Panc1 (cell line): ENCODE measurements at regions not wholly inside any gene's neighbourhood (a gene's known extent, or its start where the extent isn't known, plus 50 kb on each side); places are given as distances from the start of the nearest gene placed in this dataset.

Experiments used
- ATAC-seq: fragments of 200-7000 bp; cut with Tn5 transposase; 2 replicates; pipeline ENCODE4 v1.9.1; 2020; ENCODE audit warnings: mild to moderate bottlenecking, moderate library complexity
- BruUV-seq: library from RNA; stranded (reverse); fragments of 400-500 nt; replicated peaks from 2 replicates; lab custom pipeline; 2021; lab: Mats Ljungman, UMichigan
- CTCF ChIA-PET: fragments of 300-600 bp; sonication (Branson Sonifier 250); formaldehyde crosslinking; loops from one replicate; lab custom pipeline; 2022; ENCODE audit warnings: antibody characterized with exemption; lab: Charles Lee
- POLR2A ChIA-PET: fragments of 300-600 bp; sonication (Branson Sonifier 250); formaldehyde crosslinking; loops from one replicate; lab custom pipeline; 2022; ENCODE audit warnings: antibody characterized with exemption; lab: Charles Lee
- DNase-seq: peaks from one replicate; pipeline ENCODE4 v3.0.0-alpha.2; 2010; ENCODE audit warnings: low read depth, low spot score
- H3K27ac ChIP-seq: 2 replicates; pipeline ENCODE4 v1.5.1; 2011; ENCODE audit warnings: mild to moderate bottlenecking, low read length, inconsistent platforms
- H3K27me3 ChIP-seq: fragments of 200-500 bp; sonication (Bioruptor generic); 2 replicates; pipeline ENCODE4 v1.6.0; 2014; ENCODE audit warnings: low read length, inconsistent platforms; ENCODE audit not compliant: control insufficient read depth, insufficient read depth
- H3K36me3 ChIP-seq: fragments of 200-500 bp; sonication (Bioruptor generic); 2 replicates; pipeline ENCODE4 v1.5.1; 2014; ENCODE audit warnings: inconsistent platforms, mild to moderate bottlenecking, low read length, moderate library complexity; ENCODE audit not compliant: control insufficient read depth, insufficient read depth
- H3K4me1 ChIP-seq: 2 replicates; pipeline ENCODE4 v1.5.1; 2011; ENCODE audit warnings: inconsistent platforms, mild to moderate bottlenecking, low read length, moderate library complexity; ENCODE audit not compliant: control insufficient read depth, insufficient read depth
- H3K4me3 ChIP-seq, 2 experiments: 2 replicates each; pipeline ENCODE4 v1.5.1; 2011 to 2012; ENCODE audit warnings: low read depth in 2 of 2, low read length in 2 of 2, mild to moderate bottlenecking in 2 of 2, inconsistent platforms in 1 of 2, moderate library complexity in 1 of 2
- H3K9me3 ChIP-seq: fragments of 200-500 bp; sonication (Bioruptor generic); 2 replicates; pipeline ENCODE4 v1.5.1; 2014; ENCODE audit warnings: low read depth, mild to moderate bottlenecking, inconsistent platforms, low read length, moderate library complexity; ENCODE audit not compliant: control insufficient read depth, insufficient read depth
- CTCF ChIP-seq: fragments of 450-650 bp; IDR thresholded peaks from 2 replicates; pipeline ENCODE4 v1.5.1; 2017; ENCODE audit warnings: mild to moderate bottlenecking
- POLR2AphosphoS5 ChIP-seq: IDR thresholded peaks from 2 replicates; pipeline ENCODE4 v1.6.1; 2012; ENCODE audit warnings: mild to moderate bottlenecking, low read depth, low read length, moderate library complexity
- REST ChIP-seq, 2 experiments: IDR thresholded peaks; 2 replicates each; pipeline ENCODE4 v1.6.1; 2011 to 2012; ENCODE audit warnings: low read depth in 2 of 2, control low read depth in 1 of 2, low read length in 1 of 2, mild to moderate bottlenecking in 1 of 2, moderate library complexity in 1 of 2; ENCODE audit not compliant: insufficient read depth in 1 of 2
- SIN3A ChIP-seq: IDR thresholded peaks from 2 replicates; pipeline ENCODE4 v1.6.1; 2012; ENCODE audit warnings: low read depth, mild to moderate bottlenecking, low read length, moderate library complexity, borderline replicate concordance; ENCODE audit not compliant: insufficient read depth
- TCF7L2 ChIP-seq: IDR thresholded peaks from 2 replicates; pipeline ENCODE4 v1.6.1; 2011; ENCODE audit warnings: mild to moderate bottlenecking, low read depth, low read length, inconsistent platforms
- in situ Hi-C: cut with HindIII; loops from 2 replicates; pipeline ENCODE4 v1.10.0; 2016; ENCODE audit warnings: low sequenced_read_pairs, low pct_unique_long_range_greater_than_20kb
- intact Hi-C: fragments of 100-400 bp; cut with micrococcal nuclease; formaldehyde crosslinking; loops from one replicate; pipeline ENCODE4 v1.10.0; 2022; ENCODE audit not compliant: unreplicated experiment

- no peak for TF ChIP-seq REST (IDR thresholded peaks at IDR 0.05; ENCODE audit: insufficient read depth in 1 of 2, low read depth in 2 of 2, low read length in 1 of 2)
- Histone ChIP-seq H3K27ac (peak overlapping the region; percentile 85), H3K27me3 (no peaks in the 10 kb centered on the region), H3K4me3 (no peak overlapping the region), H3K4me1 (peaks cover 18% of the 10 kb centered on the region), H3K9me3 (no peaks in the 10 kb centered on the region), H3K36me3 (no peaks in the 10 kb centered on the region)
- ChIA-PET POLR2A (no interaction called here), CTCF (interaction anchor here (1.2 kb wide), 1 partner anchor 18 kb away, joined by 3 read pairs; no protein-coding TSS in a partner anchor)
- in situ Hi-C loops = no loop called here
- intact Hi-C loops = no loop called here
- ATAC-seq = no peak; the same call in 1 of the 2 replicates
- no TSS peak for BruUV-seq
- no peak for DNase-seq
Observed at GRCh38 chr5:38790268-38790667, 55.5 kb upstream of the OSMR start.

- TF ChIP-seq SIN3A (no peak), REST (IDR thresholded peaks at IDR 0.05; ENCODE audit: insufficient read depth in 1 of 2, low read depth in 2 of 2, low read length in 1 of 2) (no peak), POLR2AphosphoS5 (no peak; the same call in 1 of the 2 replicates), TCF7L2 (peak; percentile 95)
- Histone ChIP-seq H3K27me3 (no peaks in the 10 kb centered on the region), H3K4me3 (no peak overlapping the region), H3K36me3 (no peaks in the 10 kb centered on the region), H3K9me3 (no peaks in the 10 kb centered on the region), H3K27ac (peak overlapping the region; percentile 85), H3K4me1 (peaks cover 18% of the 10 kb centered on the region)
- no peak for DNase-seq
- intact Hi-C loops (no loop called here), in situ Hi-C loops (no loop called here)
- peak; percentile 79 for ATAC-seq
- CTCF ChIA-PET = interaction anchor here (1.2 kb wide), 1 partner anchor 18 kb away, joined by 3 read pairs; no protein-coding TSS in a partner anchor
- no TSS peak for BruUV-seq
- POLR2A ChIA-PET = no interaction called here
Observed at GRCh38 chr5:38790891-38791290, 54.9 kb upstream of the OSMR start.

GRCh38 chr5:38793099-38793498, 52.7 kb upstream of the OSMR start:
- DNase-seq (no peak), ATAC-seq (no peak)
- Histone ChIP-seq H3K4me1 (peaks cover 18% of the 10 kb centered on the region), H3K4me3 (no peak overlapping the region), H3K9me3 (no peaks in the 10 kb centered on the region), H3K27me3 (no peaks in the 10 kb centered on the region), H3K36me3 (no peaks in the 10 kb centered on the region), H3K27ac (peak overlapping the region; percentile 64)
- no peak for TF ChIP-seq POLR2AphosphoS5
- no peak for TF ChIP-seq TCF7L2
- no peak for TF ChIP-seq SIN3A
- TF ChIP-seq REST (IDR thresholded peaks at IDR 0.05; ENCODE audit: insufficient read depth in 1 of 2, low read depth in 2 of 2, low read length in 1 of 2) = no peak
- TF ChIP-seq CTCF = no peak
- ChIA-PET POLR2A (interaction anchor here (0.5 kb wide), 1 partner anchor 1578 kb away, joined by 7 read pairs; no protein-coding TSS in a partner anchor), CTCF (interaction anchor here (0.7 to 1.5 kb wide), 2 partner anchors 278 to 351 kb away, joined by 3 read pairs; no protein-coding TSS in a partner anchor)
- BruUV-seq = no TSS peak
- intact Hi-C loops (no loop called here), in situ Hi-C loops (no loop called here)
